Activated naive CD8-positive, alpha-beta T cell treated with anti-CD3 and anti-CD28 coated beads, Interleukin-2, amount 50 U/mL, for 16 hours (primary cell): ENCODE measurements at regions not wholly inside any gene's neighbourhood (a gene's known extent, or its start where the extent isn't known, plus 50 kb on each side); places are given as distances from the start of the nearest gene placed in this dataset.

ENCODE experiments used
- DNase-seq: peaks from one replicate; pipeline ENCODE4 v3.0.0-alpha.2; 2020; ENCODE audit warnings: low read depth, low spot score

GRCh38 chr1:47630346-47630745 is 192.5 kb downstream of the FOXD2 start:
- no peak for DNase-seq

GRCh38 chr1:47631411-47631995 is 193.7 kb downstream of the FOXD2 start:
- no peak for DNase-seq

- no peak for DNase-seq
These were observed 197.3 kb downstream of the FOXD2 start for GRCh38 chr1:47635111-47635510.

GRCh38 chr1:47635597-47635996 is 197.8 kb downstream of the FOXD2 start:
- no peak for DNase-seq

GRCh38 chr1:47637111-47637685 is 199.4 kb downstream of the FOXD2 start:
- no peak for DNase-seq

- DNase-seq: no peak
These were observed 200.4 kb downstream of the FOXD2 start for GRCh38 chr1:47638240-47638639.

- no peak for DNase-seq
These were observed 200.9 kb downstream of the FOXD2 start for GRCh38 chr1:47638713-47639112.

- DNase-seq: no peak
These were observed 205.7 kb downstream of the FOXD2 start for GRCh38 chr1:47643306-47644211.

- DNase-seq: no peak
These were observed 206.3 kb downstream of the FOXD2 start for GRCh38 chr1:47644212-47644573.

GRCh38 chr1:47645151-47645550 is 207.3 kb downstream of the FOXD2 start:
- no peak for DNase-seq

GRCh38 chr1:47646676-47647075 is 208.8 kb downstream of the FOXD2 start:
- DNase-seq: no peak

GRCh38 chr1:47647327-47647845 is 209.5 kb downstream of the FOXD2 start:
- DNase-seq: no peak

- DNase-seq: no peak
These were observed 212.4 kb downstream of the FOXD2 start for GRCh38 chr1:47650205-47650604.

- DNase-seq: no peak
These were observed 212.8 kb downstream of the FOXD2 start for GRCh38 chr1:47650611-47651010.

GRCh38 chr1:47651311-47652089 is 213.7 kb downstream of the FOXD2 start:
- no peak for DNase-seq

- no peak for DNase-seq
These were observed 217.9 kb downstream of the FOXD2 start for GRCh38 chr1:47655521-47656300.

GRCh38 chr1:47656719-47657685 is 219.2 kb downstream of the FOXD2 start:
- no peak for DNase-seq

GRCh38 chr1:47658161-47658920 is 220.5 kb downstream of the FOXD2 start:
- DNase-seq: no peak

- DNase-seq: no peak
These were observed 221.3 kb downstream of the FOXD2 start for GRCh38 chr1:47659146-47659545.
